PC-9 (cell line): ENCODE measurements at regions not wholly inside any gene's neighbourhood (a gene's known extent, or its start where the extent isn't known, plus 50 kb on each side); places are given as distances from the start of the nearest gene placed in this dataset.
"Not testable (repeated sequence)": the region's sequence is repeated elsewhere in the genome, so short reads cannot be mapped to it uniquely, and the experiment has no call there.

Experiments
- CTCF ChIP-seq: fragments of 200-600 bp; sonication (generic); conservative IDR thresholded peaks from 2 replicates; pipeline ENCODE4 v1.6.1; 2017; ENCODE audit warnings: mixed run types, antibody characterized with exemption, mild to moderate bottlenecking, moderate library complexity
- EZH2 ChIP-seq: fragments of 200-600 bp; sonication (generic); IDR thresholded peaks from 2 replicates; pipeline ENCODE4 v1.8.0; 2017; ENCODE audit warnings: antibody characterized with exemption, low read depth

DNA sequence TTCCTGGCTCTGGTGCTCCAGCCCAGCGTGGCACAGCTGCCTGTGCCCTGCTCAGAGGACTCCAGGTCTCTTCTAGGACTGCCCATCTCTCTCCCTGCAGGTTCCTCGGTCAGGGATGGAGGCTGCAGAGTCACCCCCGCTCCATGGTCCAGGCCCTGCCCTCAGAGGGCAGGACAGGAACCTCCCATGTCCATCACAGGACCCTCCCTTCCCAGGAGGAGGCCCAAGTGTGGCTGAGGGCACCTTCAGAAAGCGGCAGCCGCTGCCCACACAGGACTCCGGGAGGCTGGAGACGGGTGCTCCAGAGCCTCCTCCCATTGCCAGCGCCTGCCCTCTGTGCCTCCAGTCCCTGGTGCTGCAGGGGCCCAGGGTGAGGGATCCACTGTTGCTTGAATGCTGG lies 291.5 kb downstream of the ADGRD1 start:
- TF ChIP-seq EZH2, CTCF: not testable (repeated sequence)
